HG03342 (cell line): ENCODE measurements at regions not wholly inside any gene's neighbourhood (a gene's known extent, or its start where the extent isn't known, plus 50 kb on each side); places are given as distances from the start of the nearest gene placed in this dataset.
"Not testable (repeated sequence)": the region's sequence is repeated elsewhere in the genome, so short reads cannot be mapped to it uniquely, and the experiment has no call there.

Experiments
- ATAC-seq: cut with Tn5 transposase; IDR thresholded peaks from one replicate; pipeline ENCODE4 v1.9.1; 2021; ENCODE audit warnings: mild to moderate bottlenecking, moderate library complexity; ENCODE audit not compliant: unreplicated experiment

- ATAC-seq = no peak
Observed at GRCh38 chr18:1466035-1466434, 561.4 kb downstream of the ADCYAP1 start.

- ATAC-seq = no peak
Observed at GRCh38 chr18:1467461-1467964, 562.8 kb downstream of the ADCYAP1 start.

GRCh38 chr18:1468550-1468949, 563.9 kb downstream of the ADCYAP1 start:
- no peak for ATAC-seq

GRCh38 chr18:1475867-1476266, 571.2 kb downstream of the ADCYAP1 start:
- no peak for ATAC-seq

GRCh38 chr18:1480309-1480708, 575.6 kb downstream of the ADCYAP1 start:
- ATAC-seq = no peak

GRCh38 chr18:1481577-1481976, 576.9 kb downstream of the ADCYAP1 start:
- no peak for ATAC-seq

- ATAC-seq = no peak
Observed at GRCh38 chr18:1483385-1483784, 578.7 kb downstream of the ADCYAP1 start.

GRCh38 chr18:1487457-1487856, 582.8 kb downstream of the ADCYAP1 start:
- ATAC-seq = no peak

- no peak for ATAC-seq
Observed at GRCh38 chr18:1488394-1488793, 583.7 kb downstream of the ADCYAP1 start.

GRCh38 chr18:1488957-1489356, 584.3 kb downstream of the ADCYAP1 start:
- no peak for ATAC-seq

- ATAC-seq = no peak
Observed at GRCh38 chr18:1495387-1495786, 590.7 kb downstream of the ADCYAP1 start.

GRCh38 chr18:1496096-1496495, 591.4 kb downstream of the ADCYAP1 start:
- no peak for ATAC-seq

- no peak for ATAC-seq
Observed at GRCh38 chr18:1498216-1498615, 593.5 kb downstream of the ADCYAP1 start.

- no peak for ATAC-seq
Observed at GRCh38 chr18:1499265-1499664, 594.6 kb downstream of the ADCYAP1 start.

GRCh38 chr18:1503847-1504246, 599.2 kb downstream of the ADCYAP1 start:
- no peak for ATAC-seq

GRCh38 chr18:1505856-1506255, 601.2 kb downstream of the ADCYAP1 start:
- ATAC-seq = no peak

GRCh38 chr18:1510542-1511179, 606.0 kb downstream of the ADCYAP1 start:
- no peak for ATAC-seq

GRCh38 chr18:1511619-1512311, 607.1 kb downstream of the ADCYAP1 start:
- no peak for ATAC-seq

GRCh38 chr18:1513519-1513918, 608.8 kb downstream of the ADCYAP1 start:
- ATAC-seq = no peak

GRCh38 chr18:1521588-1522248, 617.0 kb downstream of the ADCYAP1 start:
- not testable (repeated sequence) for ATAC-seq

GRCh38 chr18:1522249-1522615, 617.6 kb downstream of the ADCYAP1 start:
- ATAC-seq = no peak

- ATAC-seq = no peak
Observed at GRCh38 chr18:1526991-1527390, 622.3 kb downstream of the ADCYAP1 start.
